Right atrium auricular region (tissue), 2 donors: ENCODE measurements at regions not wholly inside any gene's neighbourhood (a gene's known extent, or its start where the extent isn't known, plus 50 kb on each side); places are given as distances from the start of the nearest gene placed in this dataset.

Source experiments
- DNase-seq: peaks from one replicate; pipeline ENCODE4 v3.0.0-alpha.2; 2019; ENCODE audit warnings: low spot score
- H3K27ac ChIP-seq, 2 donors: fragments of 200-600 bp; sonication (generic); 1 replicate in 1 of 2; 2 replicates in 1 of 2; pipeline ENCODE4 v1.5.1; 2016 to 2019
- H3K27me3 ChIP-seq, 2 donors: fragments of 200-600 bp; sonication (generic); one replicate each; pipeline versions ENCODE4 v1.5.1 to v1.6.0; 2017 to 2019
- H3K36me3 ChIP-seq: fragments of 200-600 bp; sonication (generic); one replicate; pipeline ENCODE4 v1.5.1; 2016
- H3K4me1 ChIP-seq, 2 donors: fragments of 200-600 bp; sonication (generic); one replicate each; pipeline versions ENCODE4 v1.5.1 to v1.6.0; 2017 to 2019
- H3K4me3 ChIP-seq, 2 donors: fragments of 200-600 bp; sonication (generic); 1 replicate in 1 of 2; 2 replicates in 1 of 2; pipeline ENCODE4 v1.5.1; 2017 to 2019; ENCODE audit warnings: mild to moderate bottlenecking in 1 of 2, moderate library complexity in 1 of 2
- H3K9me3 ChIP-seq, 2 donors: fragments of 200-600 bp; sonication (generic); one replicate each; pipeline ENCODE4 v1.5.1; 2019
- CTCF ChIP-seq, 2 donors: fragments of 200-600 bp; sonication (generic); IDR thresholded peaks; one replicate each; pipeline ENCODE4 v1.5.1; 2019; ENCODE audit warnings: antibody characterized with exemption in 2 of 2

GRCh38 chr13:84894749-84895148, 904.5 kb downstream of the SLITRK6 start:
- no peaks in the 10 kb centered on the region for H3K27me3 ChIP-seq
- no peaks in the 10 kb centered on the region for H3K4me1 ChIP-seq
- H3K36me3 ChIP-seq: no peaks in the 10 kb centered on the region
- DNase-seq: no peak
- no peak overlapping the region for H3K4me3 ChIP-seq
- H3K9me3 ChIP-seq: no peaks in the 10 kb centered on the region
- H3K27ac ChIP-seq: no peak overlapping the region
- no peak for TF ChIP-seq CTCF (IDR thresholded peaks at IDR 0.05)

- no peaks in the 10 kb centered on the region for H3K27me3 ChIP-seq
- TF ChIP-seq CTCF (IDR thresholded peaks at IDR 0.05): no peak
Measured at GRCh38 chr13:84885868-84886267, 913.4 kb downstream of the SLITRK6 start.

GRCh38 chr13:84873951-84874350, 925.3 kb downstream of the SLITRK6 start:
- TF ChIP-seq CTCF (IDR thresholded peaks at IDR 0.05): no peak

More at GRCh38 chr13:84885868-84886267, 913.4 kb downstream of the SLITRK6 start:
- Histone ChIP-seq H3K9me3 (no peaks in the 10 kb centered on the region), H3K4me3 (no peak overlapping the region), H3K27ac (no peak overlapping the region), H3K4me1 (no peaks in the 10 kb centered on the region), H3K36me3 (no peaks in the 10 kb centered on the region)
- DNase-seq: no peak

GRCh38 chr13:84870190-84870589, 929.0 kb downstream of the SLITRK6 start:
- no peaks in the 10 kb centered on the region for H3K36me3 ChIP-seq
- no peak overlapping the region for H3K4me3 ChIP-seq
- no peaks in the 10 kb centered on the region for H3K9me3 ChIP-seq
- no peaks in the 10 kb centered on the region for H3K4me1 ChIP-seq
- no peak for DNase-seq
- H3K27me3 ChIP-seq: no peaks in the 10 kb centered on the region
- no peak overlapping the region for H3K27ac ChIP-seq
- TF ChIP-seq CTCF (IDR thresholded peaks at IDR 0.05): no peak

More at GRCh38 chr13:84873951-84874350, 925.3 kb downstream of the SLITRK6 start:
- Histone ChIP-seq H3K36me3 (no peaks in the 10 kb centered on the region), H3K4me1 (no peaks in the 10 kb centered on the region), H3K27me3 (no peaks in the 10 kb centered on the region), H3K9me3 (no peaks in the 10 kb centered on the region), H3K27ac (no peak overlapping the region), H3K4me3 (no peak overlapping the region)
- DNase-seq: no peak

- no peaks in the 10 kb centered on the region for H3K4me1 ChIP-seq
- no peaks in the 10 kb centered on the region for H3K27me3 ChIP-seq
- TF ChIP-seq CTCF (IDR thresholded peaks at IDR 0.05): no peak
- no peak overlapping the region for H3K27ac ChIP-seq
- H3K4me3 ChIP-seq: no peak overlapping the region
- no peak for DNase-seq
- H3K36me3 ChIP-seq: no peaks in the 10 kb centered on the region
- H3K9me3 ChIP-seq: no peaks in the 10 kb centered on the region
Measured at GRCh38 chr13:84867246-84867645, 932.0 kb downstream of the SLITRK6 start.

- no peaks in the 10 kb centered on the region for H3K27me3 ChIP-seq
- H3K36me3 ChIP-seq: no peaks in the 10 kb centered on the region
- no peak overlapping the region for H3K4me3 ChIP-seq
- H3K4me1 ChIP-seq: no peaks in the 10 kb centered on the region
- no peak for TF ChIP-seq CTCF (IDR thresholded peaks at IDR 0.05)
- H3K27ac ChIP-seq: no peak overlapping the region
- H3K9me3 ChIP-seq: no peaks in the 10 kb centered on the region
- no peak for DNase-seq
Measured at GRCh38 chr13:84865783-84866221, 933.4 kb downstream of the SLITRK6 start.
